Right renal cortex interstitium (tissue), 3 donors: ENCODE measurements at regions not wholly inside any gene's neighbourhood (a gene's known extent, or its start where the extent isn't known, plus 50 kb on each side); places are given as distances from the start of the nearest gene placed in this dataset.
"Not testable (repeated sequence)": the region's sequence is repeated elsewhere in the genome, so short reads cannot be mapped to it uniquely, and the experiment has no call there.

Experiments used
- DNase-seq, 3 donors: peaks; one replicate each; pipeline ENCODE4 v3.0.0-alpha.2; 2013; ENCODE audit warnings: low read depth in 3 of 3, low spot score in 2 of 3

- DNase-seq: no peak
Measured at GRCh38 chr3:87624860-87625259, 348.5 kb upstream of the POU1F1 start.

GRCh38 chr3:87621667-87622066 lies 345.3 kb upstream of the POU1F1 start:
- DNase-seq: no peak

GRCh38 chr3:87615506-87615905 lies 339.1 kb upstream of the POU1F1 start:
- DNase-seq: no peak

DNA sequence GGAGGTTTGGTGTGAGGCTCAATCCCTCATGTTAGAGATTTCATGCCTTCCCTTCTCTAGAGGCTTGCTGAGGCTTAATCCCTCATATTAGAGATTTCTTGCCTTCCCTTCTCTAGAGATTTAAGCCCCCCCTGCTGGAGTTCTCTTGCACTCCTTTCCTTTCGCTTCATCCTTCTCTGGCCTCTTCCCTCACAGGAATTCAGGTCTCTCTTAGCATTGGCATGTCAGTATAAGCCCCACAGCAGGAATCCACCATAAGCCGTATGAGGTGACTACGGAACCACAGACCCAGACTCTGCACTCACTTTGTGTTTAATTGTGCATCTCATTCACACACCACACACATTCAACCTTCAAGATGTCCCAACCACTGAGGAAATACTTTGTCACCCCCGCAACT lies 338.6 kb upstream of the POU1F1 start:
- no peak for DNase-seq

GRCh38 chr3:87607234-87607633 lies 330.9 kb upstream of the POU1F1 start:
- no peak for DNase-seq

GRCh38 chr3:87595798-87596197 lies 319.4 kb upstream of the POU1F1 start:
- DNase-seq: no peak

DNA sequence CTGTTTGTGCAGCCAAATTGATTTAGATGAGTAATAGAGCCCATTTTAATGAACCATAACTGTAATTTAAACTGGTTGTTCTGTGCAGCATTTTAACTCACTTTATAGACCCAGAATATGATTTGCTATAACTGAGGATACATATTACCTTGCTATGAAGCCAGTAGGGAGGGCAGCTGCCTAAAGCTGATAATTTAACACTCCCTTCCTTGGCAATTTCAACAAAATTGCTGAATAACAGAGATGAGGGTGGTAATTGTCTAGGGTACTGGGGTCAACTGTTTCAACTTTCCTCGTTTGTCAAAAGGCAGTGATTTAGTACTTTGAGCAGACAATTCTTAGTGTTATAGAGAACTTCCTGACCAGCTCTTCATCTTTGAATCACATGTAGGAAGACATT lies 304.9 kb upstream of the POU1F1 start:
- no peak for DNase-seq

DNA sequence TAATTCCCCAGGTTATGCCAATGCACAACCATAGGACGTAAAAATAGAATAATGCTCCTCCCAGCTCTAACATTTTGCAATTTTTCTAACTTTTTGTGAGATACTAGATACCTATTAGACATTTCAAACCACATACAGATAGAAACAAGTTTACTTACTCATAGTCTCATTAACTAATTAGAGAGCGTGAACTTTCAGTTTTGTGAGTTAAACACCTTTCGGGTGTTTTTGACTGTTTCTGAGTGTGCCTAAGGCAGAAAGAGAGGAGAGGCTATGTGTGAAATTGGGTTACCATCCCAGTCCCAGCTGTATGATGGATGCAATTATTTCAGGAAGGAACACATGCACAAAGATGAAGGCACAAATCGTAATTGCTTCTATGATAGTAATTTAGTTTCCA lies 300.4 kb upstream of the POU1F1 start:
- no peak for DNase-seq

DNA sequence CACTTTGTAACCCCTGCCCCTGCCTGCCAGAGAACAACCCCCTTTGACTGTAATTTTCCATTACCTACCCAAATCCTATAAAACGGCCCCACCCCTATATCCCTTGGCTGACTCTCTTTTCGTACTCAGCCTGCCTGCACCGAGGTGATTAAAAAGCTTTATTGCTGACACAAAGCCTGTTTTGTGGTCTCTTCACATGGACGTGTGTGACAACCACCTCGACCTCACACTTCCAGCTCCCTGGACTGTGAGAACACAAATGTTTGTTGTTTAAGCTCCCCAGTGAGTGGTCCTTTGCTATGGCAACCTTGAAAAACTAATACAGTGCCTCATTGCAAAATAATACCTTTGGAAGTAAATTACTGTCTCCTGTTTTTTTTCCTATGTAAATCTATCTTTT lies 299.2 kb upstream of the POU1F1 start:
- no peak for DNase-seq

GRCh38 chr3:87568331-87568730 lies 291.9 kb upstream of the POU1F1 start:
- no peak for DNase-seq

DNA sequence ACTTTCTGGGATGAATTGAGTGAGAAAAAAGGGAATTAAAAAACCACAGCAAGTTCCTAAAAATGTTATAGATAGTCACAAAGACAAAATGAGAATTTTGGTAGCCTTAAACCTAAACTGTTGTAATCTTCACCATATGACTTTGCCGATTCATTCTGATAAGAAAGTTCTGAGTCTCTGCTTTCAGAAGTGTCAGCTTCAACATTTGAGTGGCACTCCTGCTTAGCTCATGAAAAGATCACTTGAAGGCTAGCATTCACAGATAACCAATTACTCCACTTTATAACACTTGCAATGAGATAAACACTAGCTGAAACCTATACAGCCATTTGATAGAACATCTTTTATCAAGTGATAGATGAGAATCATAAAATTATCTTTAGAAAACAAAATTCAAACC lies 288.1 kb upstream of the POU1F1 start:
- DNase-seq: no peak

DNA sequence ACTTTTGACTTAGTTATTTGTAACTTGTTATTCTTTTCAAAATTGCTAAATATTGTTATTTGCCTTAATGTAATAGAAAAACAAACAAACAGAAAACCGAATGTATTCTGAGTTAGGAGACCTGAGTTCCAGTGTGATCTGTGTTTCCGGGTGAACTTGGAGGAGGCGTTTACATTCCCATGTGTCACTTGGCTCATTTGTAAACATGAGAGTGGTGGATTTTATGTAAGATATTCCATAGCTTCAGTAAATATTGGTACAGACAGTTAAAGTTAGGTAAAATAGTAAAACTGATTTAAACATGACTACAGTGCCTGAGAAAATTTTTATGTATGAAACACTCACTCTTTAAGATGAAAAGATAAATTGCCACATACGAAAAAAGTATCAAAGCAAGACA lies 287.3 kb upstream of the POU1F1 start:
- no peak for DNase-seq

GRCh38 chr3:87558492-87558891 lies 282.1 kb upstream of the POU1F1 start:
- DNase-seq: no peak

DNA sequence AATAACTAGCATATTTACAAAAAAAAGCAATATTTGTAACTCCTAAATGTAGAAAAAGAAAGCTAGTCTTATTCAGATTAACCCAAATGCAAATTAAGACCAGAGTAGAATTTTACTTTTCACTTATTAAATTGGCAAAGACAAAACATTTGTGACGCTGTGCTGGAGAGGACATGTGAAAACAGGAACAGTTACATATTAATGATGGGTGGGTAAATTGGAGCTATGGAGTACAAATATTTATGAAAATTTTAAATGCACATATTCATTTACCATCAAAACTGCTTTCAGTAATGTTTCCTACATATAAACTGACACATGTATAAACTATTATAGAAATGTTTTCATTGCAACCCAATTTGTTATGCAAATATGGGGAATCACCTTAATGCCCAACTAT lies 278.9 kb upstream of the POU1F1 start:
- no peak for DNase-seq

- DNase-seq: no peak
Measured at GRCh38 chr3:87553058-87553457, 276.7 kb upstream of the POU1F1 start.

GRCh38 chr3:87550892-87551291 lies 274.5 kb upstream of the POU1F1 start:
- DNase-seq: no peak

DNA sequence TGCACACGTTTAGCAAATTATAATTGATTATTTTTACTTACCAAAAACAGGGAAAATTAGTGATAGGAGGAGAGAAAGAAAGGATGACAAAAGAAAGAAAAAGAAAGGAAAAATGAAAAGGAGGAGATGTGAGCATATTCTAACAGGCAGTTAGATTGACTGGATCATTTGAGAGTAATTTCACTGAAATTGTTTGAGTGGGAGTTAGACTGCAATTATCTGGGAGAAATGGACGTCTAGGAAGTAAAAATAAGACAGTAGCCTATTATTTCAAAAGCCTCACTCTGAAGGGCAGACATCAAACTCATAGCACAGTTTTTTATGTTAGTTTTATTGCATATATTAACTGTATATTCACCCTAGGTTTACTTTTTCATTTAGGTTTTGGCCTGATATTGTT lies 272.8 kb upstream of the POU1F1 start:
- DNase-seq: no peak

GRCh38 chr3:87548271-87548670 lies 271.9 kb upstream of the POU1F1 start:
- no peak for DNase-seq

GRCh38 chr3:87546216-87546615 lies 269.8 kb upstream of the POU1F1 start:
- DNase-seq: no peak

DNA sequence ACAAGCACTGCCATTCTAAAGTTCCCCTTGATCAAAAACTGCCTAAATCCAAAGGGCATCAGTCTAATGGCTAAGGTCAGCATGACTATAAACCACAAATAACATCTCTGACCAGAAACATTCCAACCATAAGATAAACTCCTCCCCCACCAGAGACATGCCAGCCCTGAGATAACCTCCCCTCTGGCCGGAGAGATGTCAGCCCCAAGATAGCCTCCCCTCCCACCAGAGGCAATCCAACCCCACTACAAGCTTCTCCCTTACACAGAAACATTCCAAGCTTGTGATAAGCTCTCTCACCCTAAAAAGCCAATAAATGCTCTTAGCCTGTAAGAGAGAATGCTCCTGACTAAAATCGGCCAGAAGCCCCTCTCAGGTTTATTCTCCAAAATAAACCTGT lies 267.0 kb upstream of the POU1F1 start:
- not testable (repeated sequence) for DNase-seq

DNA sequence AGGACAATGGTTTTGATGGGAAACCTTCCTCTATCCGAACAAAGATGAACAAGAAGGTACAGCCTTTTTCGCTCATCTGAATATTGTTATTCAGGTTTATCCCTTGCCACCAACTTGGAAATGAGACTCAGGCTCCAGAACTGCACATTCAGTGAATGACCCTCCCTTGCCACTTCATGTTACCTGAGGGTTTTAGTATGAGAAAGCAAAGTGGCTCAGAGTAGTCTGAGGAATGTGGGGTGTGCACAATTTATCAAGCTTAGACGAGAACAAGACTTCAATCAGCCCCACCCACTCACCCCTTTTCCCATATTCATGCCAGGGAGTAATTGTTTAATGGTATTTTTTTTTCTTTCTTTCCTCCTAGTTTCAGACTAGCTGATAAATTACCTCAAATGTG lies 265.3 kb upstream of the POU1F1 start:
- no peak for DNase-seq

DNA sequence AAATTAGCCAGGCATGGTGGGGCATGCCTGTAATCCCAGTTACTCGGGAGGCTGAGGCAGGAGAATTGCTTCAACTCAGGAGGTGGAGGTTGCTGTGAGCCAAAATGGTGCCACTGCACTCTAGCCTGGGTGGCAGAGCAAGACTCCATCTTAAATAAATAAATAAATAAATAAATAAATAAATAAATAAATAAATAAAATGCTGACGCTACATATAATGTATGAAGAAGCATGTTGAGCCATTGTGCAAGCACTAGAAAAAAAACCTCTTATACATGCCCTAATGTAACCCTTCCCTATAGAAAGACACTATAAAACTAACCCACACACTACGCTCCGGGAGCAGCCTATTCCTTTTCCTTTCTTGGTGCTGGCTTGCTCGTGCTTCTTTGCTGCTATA lies 262.3 kb upstream of the POU1F1 start:
- DNase-seq: not testable (repeated sequence)

DNA sequence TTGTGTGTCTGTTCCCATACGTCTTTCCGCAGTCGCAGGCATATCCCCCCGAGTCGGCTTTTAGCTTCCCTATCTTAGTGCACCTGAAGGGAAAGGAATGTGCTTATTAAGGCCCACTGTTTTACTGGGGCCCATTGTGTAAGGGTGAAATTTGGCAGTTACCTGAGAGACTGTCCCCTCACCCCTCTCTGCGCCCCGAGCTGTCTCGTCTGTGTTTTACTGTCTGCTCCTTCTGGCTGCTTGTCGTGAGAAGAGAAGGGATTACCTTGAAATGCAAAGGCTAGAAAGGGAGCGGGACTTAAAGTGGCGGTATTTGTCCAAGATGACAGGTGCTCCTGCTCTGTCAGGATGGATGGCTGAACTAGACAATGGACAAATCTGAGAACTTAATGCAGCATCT lies 233.0 kb upstream of the POU1F1 start:
- no peak for DNase-seq

DNA sequence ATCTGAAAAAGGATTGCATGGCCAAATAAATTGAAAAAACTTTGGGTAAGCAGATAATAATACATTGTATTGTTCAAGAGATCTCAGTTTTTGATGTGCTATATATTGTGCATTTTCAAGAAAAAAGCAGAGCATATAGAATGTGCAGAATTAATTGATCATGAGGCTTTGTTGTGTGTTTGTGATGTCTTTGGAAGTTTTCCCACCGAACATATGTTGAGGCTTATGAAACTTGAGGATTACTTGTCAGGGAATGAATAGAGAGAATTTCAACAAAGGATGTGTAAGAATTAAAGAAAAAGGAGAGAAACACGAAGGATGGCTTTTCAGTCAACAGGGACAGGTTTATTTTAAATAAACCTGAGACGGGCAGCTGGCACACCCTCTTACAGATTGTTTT lies 232.5 kb upstream of the POU1F1 start:
- no peak for DNase-seq
